NCI-H1048 (cell line): ENCODE measurements at regions not wholly inside any gene's neighbourhood (a gene's known extent, or its start where the extent isn't known, plus 50 kb on each side); places are given as distances from the start of the nearest gene placed in this dataset.
"Not testable (repeated sequence)": the region's sequence is repeated elsewhere in the genome, so short reads cannot be mapped to it uniquely, and the experiment has no call there.

Source experiments
- DNase-seq: peaks from one replicate; lab custom pipeline; 2025; lab: John Stamatoyannopoulos, UW

DNA sequence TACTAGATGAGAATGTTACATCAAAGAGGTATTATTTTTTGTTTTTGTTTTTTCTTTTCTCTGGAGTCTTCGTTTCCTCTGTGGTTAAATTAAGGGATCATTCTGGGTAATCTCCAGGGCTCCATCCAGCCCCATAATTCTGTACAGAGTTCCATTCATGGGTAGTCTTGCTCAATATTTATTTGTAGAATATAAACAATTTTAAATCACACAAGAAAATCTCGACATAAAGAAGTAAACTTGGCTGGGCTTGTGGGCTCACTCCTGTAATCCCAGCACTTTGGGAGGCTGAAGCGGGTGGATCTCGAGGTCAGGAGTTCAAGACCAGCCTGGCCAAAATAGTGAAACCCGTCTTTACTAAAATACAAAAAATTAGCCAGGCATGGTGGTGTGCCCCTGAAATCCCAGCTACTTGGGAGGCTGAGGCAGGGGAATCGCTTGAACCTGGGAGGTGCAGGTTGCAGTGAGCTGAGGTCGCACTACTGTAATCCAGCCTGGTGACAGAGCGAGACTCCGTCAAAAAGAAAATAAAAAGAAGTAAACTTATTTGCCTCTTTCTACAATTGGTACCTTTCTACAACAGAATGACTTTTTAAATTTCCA is 166.8 kb upstream of the TGFBR2 start:
- DNase-seq: no peak

DNA sequence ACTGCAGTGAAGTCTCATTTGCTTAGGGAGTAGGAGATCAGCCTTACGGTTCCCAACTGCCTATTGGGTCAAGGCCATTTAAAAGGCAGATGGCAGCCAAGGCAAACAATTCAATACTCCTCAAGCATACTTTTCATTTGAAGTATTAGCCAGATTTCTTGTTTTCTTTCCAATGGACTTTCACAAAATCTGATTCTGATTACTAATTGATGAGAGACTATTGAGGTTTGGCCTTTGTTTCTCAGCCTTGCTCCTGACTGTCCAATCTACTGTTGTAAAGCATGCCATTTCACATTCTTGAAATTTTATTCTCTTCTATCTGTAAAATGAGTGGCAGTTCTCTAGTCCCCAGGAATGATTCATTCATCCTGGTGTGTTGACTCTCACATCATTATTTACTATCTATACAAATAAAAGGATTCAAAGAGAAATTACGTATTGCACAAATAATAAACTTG is 166.2 kb upstream of the TGFBR2 start:
- DNase-seq: no peak

GRCh38 chr3:30440880-30441279 is 165.5 kb upstream of the TGFBR2 start:
- DNase-seq: no peak

DNA sequence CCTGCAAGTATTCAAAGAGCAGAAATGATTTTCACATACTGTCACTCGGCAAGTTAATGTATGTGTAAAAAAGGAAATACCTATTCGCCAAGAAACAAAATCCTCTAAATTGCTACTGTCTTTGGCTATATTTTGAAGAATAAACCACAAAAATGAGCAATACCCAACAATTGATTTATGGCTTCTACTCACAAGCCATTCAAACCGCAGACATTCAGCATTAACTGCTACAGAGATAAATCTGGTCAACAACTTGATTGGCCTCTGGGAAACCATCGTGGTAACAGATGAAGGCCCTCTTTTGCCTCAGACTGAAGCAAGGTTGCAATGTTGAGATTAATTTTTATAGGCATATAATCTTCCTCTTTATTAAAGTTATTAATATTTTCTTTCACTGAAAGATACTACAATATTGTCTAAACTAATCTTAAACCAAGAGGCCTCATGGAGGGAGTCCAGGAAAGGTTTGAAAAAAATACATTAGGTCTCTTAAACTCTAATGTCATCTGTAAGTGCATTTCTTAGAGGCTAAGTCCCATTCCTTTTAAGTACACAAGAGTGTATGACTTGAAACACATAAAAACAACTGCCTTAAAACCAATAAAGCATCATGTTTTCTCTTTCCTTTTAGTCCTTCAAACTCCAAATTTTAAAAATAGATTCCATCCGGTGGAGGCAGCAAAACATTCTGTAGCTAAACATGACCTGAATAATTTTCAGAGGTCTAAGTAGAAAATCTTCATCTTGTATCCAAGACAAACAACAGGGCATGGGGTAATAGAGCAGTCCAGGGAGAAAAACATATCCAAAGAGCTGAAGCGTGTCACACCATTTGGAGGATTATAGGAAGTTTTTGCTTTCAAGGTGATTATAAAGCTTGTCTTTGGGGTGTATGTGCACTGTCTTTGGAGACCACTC is 162.4 kb upstream of the TGFBR2 start:
- no peak for DNase-seq

DNA sequence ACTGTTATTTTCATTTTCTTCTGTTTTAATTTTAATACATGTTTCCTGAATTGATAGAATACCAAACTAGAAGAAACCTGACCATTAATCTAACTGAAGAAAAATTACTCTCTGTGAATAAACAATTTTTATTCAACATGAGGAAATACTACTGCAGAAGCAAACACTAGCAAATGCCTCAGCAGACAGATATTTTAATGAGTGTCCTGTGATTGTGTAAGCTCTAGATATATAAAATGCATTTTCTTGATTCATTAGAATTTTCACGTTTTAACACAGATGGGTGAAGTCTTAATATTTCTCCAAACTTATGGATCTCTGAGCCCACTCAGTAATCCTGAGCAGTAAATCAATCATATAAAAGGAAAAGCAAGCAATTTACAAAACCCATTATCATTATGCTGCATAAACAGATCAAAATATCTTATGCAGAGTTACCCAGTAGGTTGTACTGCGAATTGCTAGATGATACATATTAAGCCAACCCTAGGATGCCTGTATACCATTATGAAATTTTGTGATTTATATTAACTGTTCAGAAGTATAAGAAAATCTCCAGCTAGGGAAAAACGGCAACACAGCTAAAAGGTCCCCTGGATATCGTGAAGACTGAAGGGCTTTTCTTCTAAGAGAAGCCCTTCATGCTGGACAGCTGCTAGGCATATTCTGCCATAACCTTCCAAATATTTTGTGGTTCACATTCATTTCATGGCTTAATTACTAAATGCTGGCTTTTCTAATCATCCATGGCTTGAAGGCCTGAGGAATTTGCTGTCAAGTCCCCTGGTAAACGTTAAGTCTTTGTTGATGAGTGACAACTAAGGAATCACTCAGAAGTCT is 157.7 kb upstream of the TGFBR2 start:
- DNase-seq: no peak

GRCh38 chr3:30449290-30449632 is 157.1 kb upstream of the TGFBR2 start:
- DNase-seq: no peak

DNA sequence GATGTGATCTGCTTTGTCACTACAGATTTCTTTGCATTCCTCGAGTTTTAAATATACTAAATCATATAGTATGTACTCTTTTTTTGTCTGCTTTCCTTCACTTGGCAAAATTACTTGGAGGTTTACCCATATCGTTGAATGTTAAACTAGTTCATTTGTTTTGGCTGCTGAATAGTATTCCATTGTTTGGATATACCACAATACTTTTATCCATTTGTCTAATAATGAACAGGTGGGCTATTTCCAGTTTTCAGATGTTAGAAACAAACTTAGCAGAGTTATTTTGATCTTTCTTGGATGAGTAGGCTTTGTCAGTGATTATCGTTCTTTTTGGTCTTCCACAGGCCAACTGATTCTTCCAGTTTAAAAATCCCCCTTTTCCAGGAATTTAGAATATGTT is 154.0 kb upstream of the TGFBR2 start:
- DNase-seq: no peak

DNA sequence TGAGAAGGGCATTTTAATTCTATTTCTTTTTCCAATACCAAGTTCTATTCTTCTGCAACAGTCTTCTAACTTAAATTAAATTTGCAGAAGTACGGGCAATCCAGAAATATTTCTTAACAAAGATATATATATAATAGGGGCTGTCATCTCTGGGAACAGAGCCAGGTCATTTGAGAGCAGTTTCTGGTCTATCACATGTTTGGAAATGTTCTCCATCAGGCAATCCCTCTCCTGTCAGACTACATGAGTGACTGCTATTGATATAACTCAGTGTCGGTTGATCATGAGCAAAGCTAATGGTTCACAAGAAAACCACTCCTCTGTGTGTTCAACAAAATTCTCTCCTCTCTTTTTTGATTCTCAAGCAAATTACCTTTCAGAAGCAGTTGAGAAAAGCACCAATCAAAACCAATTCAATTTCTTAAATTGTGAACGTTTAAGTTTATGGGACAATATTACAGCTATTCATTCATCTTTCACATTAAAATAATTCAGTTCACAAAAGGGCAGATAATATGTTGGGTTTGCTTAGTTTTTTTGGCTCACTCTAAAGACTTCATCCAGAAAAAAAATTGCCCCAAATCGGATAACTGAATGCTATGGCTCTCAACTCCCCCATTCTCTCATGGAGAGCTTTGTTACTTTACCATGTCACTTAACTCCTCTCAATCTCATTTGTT is 152.9 kb upstream of the TGFBR2 start:
- no peak for DNase-seq

- DNase-seq: no peak
These were observed 151.8 kb upstream of the TGFBR2 start for GRCh38 chr3:30454636-30455035.

DNA sequence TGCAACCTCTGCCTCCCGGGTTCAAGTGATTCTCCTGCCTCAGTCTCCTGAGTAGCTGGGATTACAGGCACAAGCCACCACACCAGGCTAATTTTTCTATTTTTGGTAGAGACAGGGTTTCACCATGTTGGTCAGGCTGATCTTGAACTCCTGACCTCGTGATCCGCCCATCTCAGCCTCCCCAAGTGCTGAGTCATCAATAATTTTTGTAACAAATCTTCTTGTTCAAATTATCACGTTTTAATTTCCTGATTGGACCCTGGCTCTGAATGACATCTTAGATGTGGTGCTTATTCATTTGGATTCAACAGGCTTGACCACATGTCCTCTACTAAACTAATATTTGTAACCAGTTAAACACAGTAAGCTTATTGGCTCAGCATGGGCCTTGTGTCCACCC is 151.3 kb upstream of the TGFBR2 start:
- DNase-seq: not testable (repeated sequence)

- DNase-seq: no peak
These were observed 150.6 kb upstream of the TGFBR2 start for GRCh38 chr3:30455840-30456239.

DNA sequence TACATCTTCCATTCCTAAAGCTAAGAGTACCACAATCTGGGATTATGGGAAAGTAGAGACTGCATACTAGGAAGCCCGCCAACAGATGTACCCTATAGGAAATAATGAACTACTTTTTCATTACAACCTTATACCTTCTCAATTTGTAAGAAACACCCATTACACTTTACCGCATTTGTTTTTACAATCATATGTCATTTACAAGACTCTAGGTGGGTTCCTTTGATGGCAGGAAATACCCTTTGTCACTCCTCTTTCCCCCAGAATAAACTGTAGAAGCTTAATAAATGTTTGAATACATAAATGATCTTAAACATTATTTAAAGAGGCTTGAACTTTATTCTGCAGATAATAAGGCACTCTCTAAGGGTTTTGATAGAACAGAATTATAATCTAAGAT is 150.1 kb upstream of the TGFBR2 start:
- no peak for DNase-seq

DNA sequence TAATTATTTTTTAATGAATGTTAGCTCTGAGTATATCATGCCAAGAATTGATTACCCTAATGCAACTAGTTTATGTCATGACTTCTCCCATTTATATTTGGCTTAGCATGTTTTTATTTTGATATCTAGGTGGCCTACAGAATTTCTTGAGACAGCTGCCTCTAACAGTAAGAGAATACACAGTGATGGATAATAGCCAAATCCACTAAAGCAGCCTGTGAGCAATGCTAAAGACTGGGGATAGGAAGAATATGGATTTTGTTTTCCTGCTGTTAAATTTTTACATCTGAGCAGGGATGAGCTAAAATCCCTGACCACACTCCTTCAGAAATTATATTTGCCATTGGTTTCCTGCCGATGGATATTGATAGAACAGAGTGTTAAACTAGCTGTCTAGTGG is 149.3 kb upstream of the TGFBR2 start:
- DNase-seq: no peak

DNA sequence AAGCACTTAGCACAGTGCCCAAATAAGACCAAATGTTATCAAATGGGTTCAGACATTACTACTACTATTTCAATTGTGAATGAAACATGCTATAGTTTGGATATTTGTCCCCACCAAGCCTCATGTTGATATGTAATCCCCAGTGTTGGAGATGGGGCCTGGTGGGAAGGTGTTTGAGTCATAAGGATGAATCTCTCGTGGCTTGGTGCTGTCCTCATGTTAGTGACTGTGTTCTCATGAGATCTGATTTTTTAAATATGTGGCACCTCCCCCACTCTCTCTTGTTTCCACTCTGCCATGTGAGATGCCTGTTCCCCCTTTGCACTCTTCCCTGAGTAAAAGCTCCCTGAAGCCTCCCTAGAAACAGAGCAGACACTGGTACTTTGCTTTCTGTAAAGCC is 148.7 kb upstream of the TGFBR2 start:
- DNase-seq: no peak

GRCh38 chr3:30458376-30459171 is 147.8 kb upstream of the TGFBR2 start:
- no peak for DNase-seq

DNA sequence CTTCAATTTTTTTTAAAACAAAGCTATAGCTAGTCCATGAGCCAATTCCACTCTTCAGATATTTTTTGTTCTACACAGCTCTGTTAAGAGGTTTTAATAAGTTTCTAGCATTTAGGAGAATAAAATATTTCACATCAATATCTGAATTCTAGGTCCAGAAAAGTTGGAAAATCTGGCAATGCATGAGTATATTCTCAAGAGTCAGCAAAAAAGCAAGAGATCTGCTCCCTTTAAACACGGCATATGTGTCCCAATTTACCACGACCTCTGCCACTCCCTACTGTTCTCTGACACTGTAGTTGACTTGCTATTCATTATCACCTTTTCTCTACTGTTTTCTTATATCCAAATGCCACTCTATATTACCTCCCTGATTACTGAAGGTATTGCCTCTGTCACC is 145.1 kb upstream of the TGFBR2 start:
- no peak for DNase-seq

GRCh38 chr3:30462721-30463470 is 143.5 kb upstream of the TGFBR2 start:
- no peak for DNase-seq

DNA sequence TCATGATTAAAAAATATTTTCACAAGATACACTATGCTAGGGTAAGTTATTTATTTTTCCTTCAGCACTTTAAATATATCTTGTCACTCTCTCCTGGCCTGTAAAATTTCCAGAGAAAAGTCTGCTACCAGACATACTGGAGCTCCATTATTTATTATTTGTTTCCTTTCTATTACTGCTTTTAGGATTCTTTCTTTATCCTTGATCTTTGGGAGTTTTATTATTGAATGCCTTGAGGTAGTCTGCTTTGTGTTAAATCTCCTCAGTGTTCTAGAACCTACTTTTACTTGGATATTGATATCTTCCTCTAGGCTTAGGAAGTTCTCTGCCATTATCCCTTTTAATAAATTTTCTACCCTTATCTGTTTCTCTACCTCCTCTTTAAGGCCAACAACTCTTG is 142.0 kb upstream of the TGFBR2 start:
- no peak for DNase-seq

GRCh38 chr3:30465454-30465853 is 140.9 kb upstream of the TGFBR2 start:
- DNase-seq: no peak

- DNase-seq: no peak
These were observed 138.7 kb upstream of the TGFBR2 start for GRCh38 chr3:30467596-30468238.
